Tibial nerve (tissue), 4 donors: ENCODE measurements at regions not wholly inside any gene's neighbourhood (a gene's known extent, or its start where the extent isn't known, plus 50 kb on each side); places are given as distances from the start of the nearest gene placed in this dataset.

Experiments used
- DNase-seq, 2 donors: peaks; one replicate each; pipeline ENCODE4 v3.0.0-alpha.2; 2019; ENCODE audit warnings: low spot score in 2 of 2
- H3K27ac ChIP-seq, 4 donors: fragments of 200-600 bp; sonication (generic) in 3 of 4; one replicate each; pipeline ENCODE4 v1.5.1; 2017 to 2019; ENCODE audit warnings: mild to moderate bottlenecking in 1 of 4
- H3K27me3 ChIP-seq, 2 donors: fragments of 200-600 bp; sonication (generic) in 1 of 2; one replicate each; pipeline versions ENCODE4 v1.5.1 to v1.6.0; 2017 to 2019
- H3K36me3 ChIP-seq, 3 donors: fragments of 200-600 bp; sonication (generic); one replicate each; pipeline ENCODE4 v1.5.1; 2018 to 2019
- H3K4me1 ChIP-seq, 4 donors: fragments of 200-600 bp; sonication (generic) in 3 of 4; one replicate each; pipeline ENCODE4 v1.5.1; 2017 to 2019
- H3K4me3 ChIP-seq, 4 donors: fragments of 200-600 bp; sonication (generic) in 3 of 4; one replicate each; pipeline ENCODE4 v1.5.1; 2017 to 2019; ENCODE audit warnings: mild to moderate bottlenecking in 1 of 4, moderate library complexity in 1 of 4
- H3K9me3 ChIP-seq, 4 donors: fragments of 200-600 bp; sonication (generic) in 3 of 4; one replicate each; pipeline ENCODE4 v1.5.1; 2017 to 2019
- EP300 ChIP-seq, 2 donors: sonication (generic); formaldehyde crosslinking; IDR thresholded peaks; one replicate each; pipeline ENCODE4 v1.6.1; 2017; ENCODE audit warnings: antibody characterized with exemption in 2 of 2, mild to moderate bottlenecking in 1 of 2
- POLR2A ChIP-seq, 2 donors: fragments of 450-650 bp; IDR thresholded peaks; one replicate each; pipeline ENCODE4 v1.6.1; 2017; ENCODE audit warnings: antibody characterized with exemption in 2 of 2, mild to moderate bottlenecking in 2 of 2, moderate library complexity in 2 of 2
- WGBS, 2 donors: methylation state at CpG; one replicate each; pipeline ENCODE4 v1.1.5; 2018; 5-methylcytosine and 5-hydroxymethylcytosine counted together
- TF ChIP-seq, protein P1 (sequence below), 5 experiments: fragments of 200-600 bp in 3 of 5; fragments of 450-650 bp in 2 of 5; sonication (generic) in 3 of 5; IDR thresholded peaks; one replicate each; pipeline ENCODE4 v1.5.1; 2016 to 2019; ENCODE audit warnings: antibody characterized with exemption in 5 of 5, mild to moderate bottlenecking in 3 of 5, moderate library complexity in 2 of 5

DNA sequence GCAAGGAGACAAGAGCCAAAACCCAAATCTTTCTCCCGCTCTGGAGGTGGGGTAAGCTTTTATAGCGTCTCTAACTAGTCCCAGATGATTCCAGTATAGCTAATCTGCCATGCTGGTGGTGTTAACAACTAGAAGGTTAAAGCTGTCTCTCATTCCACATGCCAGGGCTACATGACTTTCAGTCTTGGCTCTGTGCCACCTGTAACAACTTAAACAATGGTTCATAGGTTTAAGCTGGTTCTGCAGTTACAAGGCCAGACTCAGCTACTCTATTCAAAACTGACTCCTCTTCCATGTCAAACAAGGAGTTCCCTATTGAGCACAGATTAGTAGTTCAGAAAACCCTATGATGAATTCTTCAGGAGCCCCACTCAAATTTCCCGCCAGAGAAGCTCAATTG is 128.9 kb downstream of the ELOVL4 start:
- H3K27ac ChIP-seq: no peak overlapping the region
- no peaks in the 10 kb centered on the region for H3K4me1 ChIP-seq
- H3K27me3 ChIP-seq: no peaks in the 10 kb centered on the region
- no peak for DNase-seq
- H3K36me3 ChIP-seq: no peaks in the 10 kb centered on the region
- no peak for TF ChIP-seq EP300 (IDR thresholded peaks at IDR 0.05)
- TF ChIP-seq, protein P1, sequence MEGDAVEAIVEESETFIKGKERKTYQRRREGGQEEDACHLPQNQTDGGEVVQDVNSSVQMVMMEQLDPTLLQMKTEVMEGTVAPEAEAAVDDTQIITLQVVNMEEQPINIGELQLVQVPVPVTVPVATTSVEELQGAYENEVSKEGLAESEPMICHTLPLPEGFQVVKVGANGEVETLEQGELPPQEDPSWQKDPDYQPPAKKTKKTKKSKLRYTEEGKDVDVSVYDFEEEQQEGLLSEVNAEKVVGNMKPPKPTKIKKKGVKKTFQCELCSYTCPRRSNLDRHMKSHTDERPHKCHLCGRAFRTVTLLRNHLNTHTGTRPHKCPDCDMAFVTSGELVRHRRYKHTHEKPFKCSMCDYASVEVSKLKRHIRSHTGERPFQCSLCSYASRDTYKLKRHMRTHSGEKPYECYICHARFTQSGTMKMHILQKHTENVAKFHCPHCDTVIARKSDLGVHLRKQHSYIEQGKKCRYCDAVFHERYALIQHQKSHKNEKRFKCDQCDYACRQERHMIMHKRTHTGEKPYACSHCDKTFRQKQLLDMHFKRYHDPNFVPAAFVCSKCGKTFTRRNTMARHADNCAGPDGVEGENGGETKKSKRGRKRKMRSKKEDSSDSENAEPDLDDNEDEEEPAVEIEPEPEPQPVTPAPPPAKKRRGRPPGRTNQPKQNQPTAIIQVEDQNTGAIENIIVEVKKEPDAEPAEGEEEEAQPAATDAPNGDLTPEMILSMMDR (IDR thresholded peaks at IDR 0.05): no peak
- TF ChIP-seq POLR2A (IDR thresholded peaks at IDR 0.05): no peak
- 78 to 89% methylated on average over 3 of the region's 3 CpGs for WGBS, 2 donors
- H3K9me3 ChIP-seq: no peaks in the 10 kb centered on the region
- H3K4me3 ChIP-seq: no peak overlapping the region

DNA sequence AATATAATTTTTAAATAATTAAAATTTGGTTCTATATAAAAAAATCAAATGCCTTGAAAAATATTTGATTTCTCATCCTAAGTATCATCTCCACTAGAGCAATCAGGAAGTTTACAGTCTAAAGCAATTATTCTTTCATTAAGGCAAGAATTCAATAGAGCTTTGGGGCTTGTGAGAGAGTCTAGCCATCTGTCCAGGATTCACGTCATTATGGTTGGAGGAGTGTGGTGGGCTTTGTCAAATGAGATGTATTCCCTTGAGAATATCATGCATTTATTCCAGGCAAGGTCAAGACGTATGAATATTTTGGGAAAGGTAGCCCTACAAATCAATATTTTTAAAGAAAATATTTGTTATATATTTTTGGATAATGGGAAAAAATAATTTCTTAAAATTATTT is 132.4 kb downstream of the ELOVL4 start:
- no peaks in the 10 kb centered on the region for H3K9me3 ChIP-seq
- peaks cover 0 to 7% (median under 1%) of the 10 kb centered on the region in 4 donors for H3K4me1 ChIP-seq
- TF ChIP-seq, protein P1 (IDR thresholded peaks at IDR 0.05): no peak
- WGBS, 2 donors: 58 to 80% methylated on average over 2 of the region's 2 CpGs
- no peaks in the 10 kb centered on the region for H3K27me3 ChIP-seq
- no peak for DNase-seq
- H3K4me3 ChIP-seq: no peak overlapping the region
- H3K36me3 ChIP-seq: no peaks in the 10 kb centered on the region
- no peak overlapping the region for H3K27ac ChIP-seq

DNA sequence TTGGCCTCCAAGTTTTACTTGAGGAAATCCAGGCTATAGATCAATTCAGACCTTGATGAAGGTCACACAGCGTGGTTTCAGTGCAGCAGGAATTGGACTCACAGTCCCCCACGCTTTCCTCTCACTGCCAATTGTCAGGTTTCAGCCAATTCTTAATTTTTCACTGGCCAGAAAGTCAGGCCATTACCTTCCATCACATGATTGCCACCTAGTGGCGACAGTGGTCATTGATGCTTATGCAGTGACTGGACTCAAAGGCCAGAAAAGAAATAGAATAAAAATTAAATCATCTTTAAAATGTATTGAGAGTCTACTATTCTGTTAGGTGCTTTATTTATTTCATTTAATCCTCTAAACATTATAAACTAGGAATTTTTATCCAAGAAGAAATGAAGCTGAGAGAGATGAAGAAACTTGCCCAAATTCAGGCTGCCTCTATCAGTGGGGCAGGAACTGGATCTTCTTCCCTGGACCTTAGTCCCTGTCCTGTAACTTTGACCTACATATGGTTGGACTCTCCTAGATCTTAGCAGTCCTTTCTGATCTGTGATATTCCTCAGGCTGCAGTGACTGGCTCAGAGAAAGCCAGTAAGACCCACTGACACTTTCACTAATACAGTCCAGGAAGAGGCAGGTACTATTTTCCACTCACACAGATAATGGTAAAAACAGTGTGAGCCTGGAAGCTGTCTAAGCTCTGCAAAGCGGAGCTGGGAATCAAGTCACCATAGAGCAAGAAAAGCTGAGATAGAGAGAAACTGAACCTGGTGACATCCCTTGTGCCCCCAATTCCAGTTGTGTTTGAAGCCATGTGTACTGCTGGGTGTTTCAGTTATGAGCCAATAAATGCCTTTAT is 133.3 kb downstream of the ELOVL4 start:
- DNase-seq: peak; percentile 69 to 93
- no peaks in the 10 kb centered on the region for H3K27me3 ChIP-seq
- WGBS, 2 donors: 16 to 20% methylated on average over 4 of the region's 4 CpGs
- peaks cover 0 to 7% (median 2%) of the 10 kb centered on the region in 4 donors for H3K4me1 ChIP-seq
- H3K27ac ChIP-seq: no peak overlapping the region
- H3K4me3 ChIP-seq: no peak overlapping the region
- H3K36me3 ChIP-seq: no peaks in the 10 kb centered on the region
- TF ChIP-seq POLR2A (IDR thresholded peaks at IDR 0.05) (no peak), EP300 (IDR thresholded peaks at IDR 0.05) (no peak)
- TF ChIP-seq, protein P1 (IDR thresholded peaks at IDR 0.05): peak; percentile 62 to 84 (median 70)
- H3K9me3 ChIP-seq: no peaks in the 10 kb centered on the region

GRCh38 chr6:79813143-79813850 is 134.1 kb downstream of the ELOVL4 start:
- H3K4me3 ChIP-seq: no peak overlapping the region
- DNase-seq: no peak
- H3K36me3 ChIP-seq: no peaks in the 10 kb centered on the region
- TF ChIP-seq POLR2A (IDR thresholded peaks at IDR 0.05) (no peak), EP300 (IDR thresholded peaks at IDR 0.05) (no peak)
- TF ChIP-seq, protein P1 (IDR thresholded peaks at IDR 0.05): no peak
- H3K27me3 ChIP-seq: no peaks in the 10 kb centered on the region
- H3K4me1 ChIP-seq: peaks cover 0 to 7% (median 2%) of the 10 kb centered on the region in 4 donors
- H3K27ac ChIP-seq: no peak overlapping the region
- no peaks in the 10 kb centered on the region for H3K9me3 ChIP-seq
- WGBS, 2 donors: 82 to 88% methylated on average over 2 of the region's 2 CpGs

- Histone ChIP-seq H3K27ac (no peak overlapping the region), H3K4me1 (peaks cover 0 to 7% (median 2%) of the 10 kb centered on the region in 4 donors), H3K9me3 (no peaks in the 10 kb centered on the region), H3K4me3 (no peak overlapping the region), H3K27me3 (no peaks in the 10 kb centered on the region), H3K36me3 (no peaks in the 10 kb centered on the region)
- no peak for DNase-seq
- 85 to 88% methylated on average over 8 of the region's 8 CpGs for WGBS, 2 donors
- TF ChIP-seq, protein P1 (IDR thresholded peaks at IDR 0.05): no peak
- TF ChIP-seq POLR2A (IDR thresholded peaks at IDR 0.05) (no peak), EP300 (IDR thresholded peaks at IDR 0.05) (no peak)
Measured at GRCh38 chr6:79812195-79812594, 135.2 kb downstream of the ELOVL4 start.
